H1 (cell line): ENCODE measurements at regions not wholly inside any gene's neighbourhood (a gene's known extent, or its start where the extent isn't known, plus 50 kb on each side); places are given as distances from the start of the nearest gene placed in this dataset.

Experiments
- CTCF ChIA-PET: fragments of 300-600 bp; sonication (Branson Sonifier 250); formaldehyde crosslinking; loops from one replicate; lab custom pipeline; 2021; ENCODE audit not compliant: partially characterized antibody; lab: Charles Lee
- POLR2A ChIA-PET: fragments of 300-600 bp; sonication (Branson Sonifier 250); formaldehyde crosslinking; loops from one replicate; lab custom pipeline; 2021; ENCODE audit warnings: inconsistent platforms; ENCODE audit not compliant: partially characterized antibody; lab: Charles Lee
- DNase-seq, 2 experiments: peaks; one replicate each; pipeline versions ENCODE4 v3.0.0 to v3.0.0-alpha.2; 2010 to 2022; ENCODE audit warnings: low spot score in 2 of 2, low read depth in 1 of 2, mixed read lengths in 1 of 2
- FAIRE-seq: peaks from 2 replicates; lab custom pipeline; 2011; peaks lifted over from hg19 to GRCh38; lab: Jason Lieb, UNC
- H2AFZ ChIP-seq: 2 replicates; pipeline ENCODE4 v1.8.1; 2012; ENCODE audit warnings: low read length, inconsistent platforms
- H2AK5ac ChIP-seq: 2 replicates; pipeline ENCODE4 v1.6.1; 2013; ENCODE audit warnings: low read depth, low read length
- H2BK120ac ChIP-seq: replicated peaks from 2 replicates; pipeline ENCODE3; 2013; ENCODE audit warnings: low read depth, low read length, inconsistent platforms
- H2BK12ac ChIP-seq: 2 replicates; pipeline ENCODE4 v1.6.1; 2013; ENCODE audit warnings: low read depth, low read length
- H2BK15ac ChIP-seq: 2 replicates; pipeline ENCODE4 v1.6.1; 2013; ENCODE audit warnings: low read length
- H2BK20ac ChIP-seq: 2 replicates; pipeline ENCODE4 v1.6.1; 2013; ENCODE audit warnings: low read length
- H2BK5ac ChIP-seq: 2 replicates; pipeline ENCODE4 v1.6.1; 2013; ENCODE audit warnings: low read depth, low read length
- H3K14ac ChIP-seq: 2 replicates; pipeline ENCODE4 v1.6.1; 2013; ENCODE audit warnings: inconsistent platforms; ENCODE audit not compliant: insufficient read length
- H3K18ac ChIP-seq: 2 replicates; pipeline ENCODE4 v1.6.1; 2013; ENCODE audit warnings: low read length; ENCODE audit errors: extremely low read depth
- H3K23ac ChIP-seq: 2 replicates; pipeline ENCODE4 v1.6.1; 2013; ENCODE audit warnings: inconsistent platforms; ENCODE audit not compliant: insufficient read length
- H3K23me2 ChIP-seq: 2 replicates; pipeline ENCODE4 v1.6.1; 2013; ENCODE audit warnings: low read depth, low read length
- H3K27ac ChIP-seq: 2 replicates; pipeline ENCODE4 v1.6.1; 2011; ENCODE audit warnings: low read depth, low read length, inconsistent platforms
- H3K27me3 ChIP-seq, 4 experiments: replicated peaks in 1 of 4; 1 replicate in 1 of 4; 2 replicates in 3 of 4; pipeline versions ENCODE4 v1.6.1 to v1.8.1; 2011 to 2013; ENCODE audit warnings: low read length in 3 of 4, mild to moderate bottlenecking in 3 of 4, inconsistent platforms in 2 of 4, mixed read lengths in 2 of 4, moderate library complexity in 1 of 4; ENCODE audit not compliant: control insufficient read depth in 3 of 4, insufficient read depth in 3 of 4; ENCODE audit errors: extremely low read depth in 1 of 4
- H3K36me3 ChIP-seq, 4 experiments: 2 replicates each; pipeline versions ENCODE4 v1.6.1 to v1.8.1; 2011 to 2013; ENCODE audit warnings: mild to moderate bottlenecking in 4 of 4, low read length in 3 of 4, moderate library complexity in 2 of 4, control low read depth in 1 of 4, inconsistent platforms in 1 of 4; ENCODE audit not compliant: insufficient read depth in 4 of 4, control insufficient read depth in 2 of 4
- H3K4ac ChIP-seq: replicated peaks from 2 replicates; pipeline ENCODE3; 2013; ENCODE audit warnings: low read length, low read depth, mixed read lengths, inconsistent platforms; ENCODE audit not compliant: insufficient read length
- H3K4me1 ChIP-seq, 4 experiments: replicated peaks in 1 of 4; 1 replicate in 1 of 4; 2 replicates in 3 of 4; pipeline versions ENCODE4 v1.6.1 to v1.8.1; 2011 to 2013; ENCODE audit warnings: low read length in 3 of 4, inconsistent platforms in 2 of 4, mixed read lengths in 1 of 4; ENCODE audit not compliant: insufficient read depth in 4 of 4, control insufficient read depth in 3 of 4
- H3K4me2 ChIP-seq, 2 experiments: 2 replicates each; pipeline versions ENCODE4 v1.6.1 to v1.8.1; 2011 to 2013; ENCODE audit warnings: low read depth in 2 of 2, low read length in 2 of 2, control low read depth in 1 of 2, inconsistent platforms in 1 of 2, mild to moderate bottlenecking in 1 of 2; ENCODE audit not compliant: insufficient read depth in 1 of 2
- H3K4me3 ChIP-seq, 4 experiments: fragments of 200-600, 300-600 bp in 1 of 4; sonication (generic), shearing (Covaris generic), sonication (Bioruptor Twin) in 1 of 4; 2 replicates each; pipeline versions ENCODE4 v1.5.1 to v1.8.1; 2011 to 2016; ENCODE audit warnings: low read length in 4 of 4, low read depth in 3 of 4, control low read depth in 2 of 4, inconsistent platforms in 2 of 4, mild to moderate bottlenecking in 2 of 4, mixed read lengths in 1 of 4, moderate library complexity in 1 of 4; ENCODE audit not compliant: insufficient read depth in 2 of 4; ENCODE audit errors: extremely low read depth in 1 of 4
- H3K56ac ChIP-seq: replicated peaks from 2 replicates; pipeline ENCODE3; 2013; ENCODE audit warnings: low read depth, mild to moderate bottlenecking, mixed read lengths, low read length, inconsistent platforms; ENCODE audit not compliant: insufficient read length
- H3K79me1 ChIP-seq: 2 replicates; pipeline ENCODE4 v1.6.1; 2013; ENCODE audit warnings: low read depth, low read length, control low read depth
- H3K79me2 ChIP-seq, 2 experiments: 2 replicates each; pipeline versions ENCODE4 v1.6.1 to v1.8.1; 2012 to 2013; ENCODE audit warnings: low read length in 2 of 2, mild to moderate bottlenecking in 2 of 2, inconsistent platforms in 1 of 2; ENCODE audit not compliant: insufficient read depth in 2 of 2, control insufficient read depth in 1 of 2
- H3K9ac ChIP-seq, 4 experiments: replicated peaks in 1 of 4; 1 replicate in 1 of 4; 2 replicates in 3 of 4; pipeline versions ENCODE4 v1.6.1 to v1.8.1; 2011 to 2013; ENCODE audit warnings: low read depth in 3 of 4, low read length in 3 of 4, control low read depth in 2 of 4, mild to moderate bottlenecking in 2 of 4, moderate library complexity in 2 of 4, inconsistent platforms in 1 of 4; ENCODE audit errors: extremely low read depth in 1 of 4
- H3K9me3 ChIP-seq, 2 experiments: 2 replicates each; pipeline versions ENCODE4 v1.6.1 to v1.8.1; 2012 to 2013; ENCODE audit warnings: mild to moderate bottlenecking in 2 of 2, moderate library complexity in 2 of 2, control low read depth in 1 of 2, inconsistent platforms in 1 of 2, low read depth in 1 of 2, low read length in 1 of 2, mixed read lengths in 1 of 2; ENCODE audit not compliant: insufficient read depth in 2 of 2
- H4K20me1 ChIP-seq, 2 experiments: replicated peaks in 1 of 2; 2 replicates each; pipeline versions ENCODE3 to v1.8.1; 2011 to 2013; ENCODE audit warnings: inconsistent platforms in 2 of 2, low read length in 2 of 2, mild to moderate bottlenecking in 1 of 2; ENCODE audit not compliant: insufficient read depth in 2 of 2, control insufficient read depth in 1 of 2
- H4K5ac ChIP-seq: 2 replicates; pipeline ENCODE4 v1.6.1; 2013; ENCODE audit warnings: low read length, low read depth, mixed read lengths, inconsistent platforms; ENCODE audit not compliant: insufficient read length
- H4K8ac ChIP-seq: 2 replicates; pipeline ENCODE4 v1.8.0; 2013; ENCODE audit warnings: mild to moderate bottlenecking, moderate library complexity, low read length, inconsistent platforms; ENCODE audit not compliant: insufficient read depth; ENCODE audit errors: extremely low read depth
- H4K91ac ChIP-seq: replicated peaks from 2 replicates; pipeline ENCODE3; 2013; ENCODE audit warnings: low read length, mixed read lengths, inconsistent platforms; ENCODE audit not compliant: insufficient read length
- CTBP2 ChIP-seq: IDR thresholded peaks from 2 replicates; pipeline ENCODE4 v1.7.0; 2011; ENCODE audit warnings: borderline replicate concordance, mild to moderate bottlenecking, moderate library complexity, mixed read lengths, low read length; ENCODE audit not compliant: insufficient read depth, insufficient read length
- RAD21 ChIP-seq, 2 experiments: IDR thresholded peaks in 1 of 2; conservative IDR thresholded peaks in 1 of 2; 2 replicates each; pipeline ENCODE4 v1.6.1; 2011; ENCODE audit warnings: low read depth in 2 of 2, low read length in 2 of 2, improper control_type of control experiment in 1 of 2, inconsistent platforms in 1 of 2, mild to moderate bottlenecking in 1 of 2, moderate library complexity in 1 of 2
- SIRT6 ChIP-seq: IDR thresholded peaks from one replicate; pipeline ENCODE4 v1.7.1; 2012; ENCODE audit warnings: low read length, inconsistent platforms
- SIX5 ChIP-seq: IDR thresholded peaks from 2 replicates; pipeline ENCODE4 v1.6.1; 2011; ENCODE audit warnings: mild to moderate bottlenecking, low read depth, low read length
- USF2 ChIP-seq: IDR thresholded peaks from 2 replicates; pipeline ENCODE4 v1.6.1; 2011; ENCODE audit warnings: low read length, improper control_type of control experiment
- WGBS, 2 experiments: shearing (Covaris generic) in 1 of 2; methylation state at CpG; one replicate each; pipeline versions ENCODE4 v1.1.6 to v1.1.7; 2013 to 2015; ENCODE audit warnings: low lambda C conversion rate in 2 of 2, mixed read lengths in 2 of 2, inconsistent platforms in 1 of 2, low coverage in 1 of 2, missing lambda C conversion rate in 1 of 2; ENCODE audit not compliant: insufficient replicate concordance in 2 of 2, insufficient coverage in 1 of 2, insufficient read length in 1 of 2; ENCODE audit errors: extremely low coverage in 1 of 2, missing lambda C conversion rate in 1 of 2; 5-methylcytosine and 5-hydroxymethylcytosine counted together

- H4K5ac ChIP-seq: no peak overlapping the region
- 86% methylated on average over 10 of the region's 10 CpGs; no CpG with 5 or more reads in 1 of the 2 experiments for WGBS, 2 experiments
- POLR2A ChIA-PET: no interaction called here
- no peaks in the 10 kb centered on the region for H3K27me3 ChIP-seq
- CTCF ChIA-PET: interaction anchor here (0.6 to 1.0 kb wide), 3 partner anchors 9 to 1374 kb away, joined by 3 to 5 read pairs (median 3); no protein-coding TSS in a partner anchor
- no peaks in the 10 kb centered on the region; a peak in 1 of 7 replicates for H3K4me1 ChIP-seq
- FAIRE-seq (no peak), DNase-seq (no peak)
- H2BK120ac ChIP-seq: no peak overlapping the region
- no peak overlapping the region for H3K14ac ChIP-seq
- H3K9ac ChIP-seq: no peak overlapping the region
- H2AFZ ChIP-seq: no peak overlapping the region
- peak overlapping the region; percentile 73; the same call in 1 of the 2 replicates for H4K8ac ChIP-seq
- no peak overlapping the region for H3K23ac ChIP-seq
- no peak overlapping the region for H3K27ac ChIP-seq
- H4K20me1 ChIP-seq: no peaks in the 10 kb centered on the region
- no peaks in the 10 kb centered on the region for H3K79me2 ChIP-seq
- H2BK5ac ChIP-seq: no peak overlapping the region
- no peak overlapping the region for H3K4me3 ChIP-seq
- no peaks in the 10 kb centered on the region for H3K79me1 ChIP-seq
- no peak for TF ChIP-seq CTBP2
- TF ChIP-seq RAD21 (IDR thresholded peaks at IDR 0.05 in 1 of 2, conservative IDR thresholded peaks at IDR 0.05 in 1 of 2; ENCODE audit: low read depth in 2 of 2, low read length in 2 of 2): no peak
- TF ChIP-seq USF2: no peak
- TF ChIP-seq SIRT6: no peak
- TF ChIP-seq SIX5: no peak
- H2BK15ac ChIP-seq: no peak overlapping the region
- H4K91ac ChIP-seq: no peak overlapping the region
- no peaks in the 10 kb centered on the region for H3K36me3 ChIP-seq
- H3K56ac ChIP-seq: no peak overlapping the region
- H3K4me2 ChIP-seq: no peak overlapping the region
- H3K4ac ChIP-seq: no peak overlapping the region
- no peaks in the 10 kb centered on the region for H3K9me3 ChIP-seq
- no peak overlapping the region for H2BK20ac ChIP-seq
- H3K18ac ChIP-seq: no peak overlapping the region
- H2BK12ac ChIP-seq: no peak overlapping the region
- H2AK5ac ChIP-seq: no peak overlapping the region
- H3K23me2 ChIP-seq: no peaks in the 10 kb centered on the region
Measured at GRCh38 chr14:44812672-44813071, 149.1 kb downstream of the KLHL28 start.
